Nephron (organoid): ENCODE measurements at regions not wholly inside any gene's neighbourhood (a gene's known extent, or its start where the extent isn't known, plus 50 kb on each side); places are given as distances from the start of the nearest gene placed in this dataset.

Source experiments
- H3K27ac Mint-ChIP-seq, 3 experiments: 2 replicates each; pipeline ENCODE4 v1.8.0; 2020; ENCODE audit warnings: mixed read lengths in 3 of 3, mild to moderate bottlenecking in 2 of 3, moderate library complexity in 1 of 3
- H3K27me3 Mint-ChIP-seq: 2 replicates; pipeline ENCODE4 v1.8.0; 2021; ENCODE audit warnings: low read depth, mild to moderate bottlenecking, moderate library complexity, mixed read lengths
- H3K36me3 Mint-ChIP-seq: 2 replicates; pipeline ENCODE4 v1.8.0; 2020; ENCODE audit warnings: low read depth, mixed read lengths
- H3K4me1 Mint-ChIP-seq: 2 replicates; pipeline ENCODE4 v1.8.0; 2020; ENCODE audit warnings: mixed read lengths
- H3K4me3 Mint-ChIP-seq, 3 experiments: 2 replicates each; pipeline ENCODE4 v1.8.0; 2020; ENCODE audit warnings: mild to moderate bottlenecking in 3 of 3, mixed read lengths in 3 of 3, moderate library complexity in 2 of 3
- H3K9me3 Mint-ChIP-seq: 2 replicates; pipeline ENCODE4 v1.8.0; 2020; ENCODE audit warnings: mixed read lengths
- TF ChIP-seq, protein P1 (sequence below), 3 experiments: fragments of 200-600 bp; sonication (generic); IDR thresholded peaks; one replicate each; pipeline ENCODE4 v1.5.0; 2021; ENCODE audit warnings: antibody characterized with exemption in 3 of 3; ENCODE audit not compliant: unreplicated experiment in 3 of 3

DNA sequence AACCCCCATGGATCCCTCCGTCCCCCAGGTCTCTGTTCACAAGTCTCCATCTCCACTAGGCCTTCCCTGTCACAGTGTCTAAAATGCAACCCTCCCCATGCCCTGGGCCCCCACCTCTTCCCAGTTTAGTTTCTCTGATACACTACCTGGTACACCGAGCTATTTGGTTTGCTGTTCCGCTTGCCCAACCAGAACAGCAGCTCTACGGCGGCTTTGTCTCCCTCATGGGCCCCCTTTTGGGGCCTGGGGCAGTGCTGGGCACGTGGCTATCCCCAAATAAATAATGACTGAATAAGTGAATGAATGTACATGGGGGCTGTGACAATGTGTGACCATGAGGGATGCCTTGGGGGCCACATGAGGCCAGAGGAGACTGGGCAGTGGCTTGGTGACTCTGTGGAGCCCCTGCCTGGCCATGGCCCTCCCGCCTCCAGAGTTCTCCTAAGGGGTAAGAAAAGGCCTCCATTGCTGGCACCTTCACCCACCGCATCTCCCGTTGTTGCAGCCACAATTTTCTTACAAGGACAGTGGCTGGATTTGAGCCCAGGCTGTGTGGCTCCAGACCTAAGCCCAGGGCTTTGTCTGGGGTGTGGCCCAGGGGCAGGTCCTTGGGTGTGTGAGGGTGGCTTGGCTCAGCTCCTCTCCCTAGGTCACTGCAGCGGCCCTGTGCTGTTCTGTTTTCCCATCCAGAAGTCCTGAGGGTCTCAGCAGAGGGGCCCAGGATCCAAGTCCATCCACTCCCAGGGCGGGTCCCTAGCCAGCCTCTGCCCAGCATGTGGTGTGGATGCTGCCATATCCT lies 408.5 kb upstream of the SULF2 start:
- H3K4me3 Mint-ChIP-seq: no peak overlapping the region
- peaks cover 62% of the 10 kb centered on the region for H3K4me1 Mint-ChIP-seq
- no peaks in the 10 kb centered on the region for H3K9me3 Mint-ChIP-seq
- TF ChIP-seq, protein P1, sequence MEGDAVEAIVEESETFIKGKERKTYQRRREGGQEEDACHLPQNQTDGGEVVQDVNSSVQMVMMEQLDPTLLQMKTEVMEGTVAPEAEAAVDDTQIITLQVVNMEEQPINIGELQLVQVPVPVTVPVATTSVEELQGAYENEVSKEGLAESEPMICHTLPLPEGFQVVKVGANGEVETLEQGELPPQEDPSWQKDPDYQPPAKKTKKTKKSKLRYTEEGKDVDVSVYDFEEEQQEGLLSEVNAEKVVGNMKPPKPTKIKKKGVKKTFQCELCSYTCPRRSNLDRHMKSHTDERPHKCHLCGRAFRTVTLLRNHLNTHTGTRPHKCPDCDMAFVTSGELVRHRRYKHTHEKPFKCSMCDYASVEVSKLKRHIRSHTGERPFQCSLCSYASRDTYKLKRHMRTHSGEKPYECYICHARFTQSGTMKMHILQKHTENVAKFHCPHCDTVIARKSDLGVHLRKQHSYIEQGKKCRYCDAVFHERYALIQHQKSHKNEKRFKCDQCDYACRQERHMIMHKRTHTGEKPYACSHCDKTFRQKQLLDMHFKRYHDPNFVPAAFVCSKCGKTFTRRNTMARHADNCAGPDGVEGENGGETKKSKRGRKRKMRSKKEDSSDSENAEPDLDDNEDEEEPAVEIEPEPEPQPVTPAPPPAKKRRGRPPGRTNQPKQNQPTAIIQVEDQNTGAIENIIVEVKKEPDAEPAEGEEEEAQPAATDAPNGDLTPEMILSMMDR (IDR thresholded peaks at IDR 0.05; ENCODE audit: unreplicated experiment in 3 of 3): no peak
- peak overlapping the region; percentile 59 to 81 (median 69) for H3K27ac Mint-ChIP-seq
- no peaks in the 10 kb centered on the region for H3K36me3 Mint-ChIP-seq
- H3K27me3 Mint-ChIP-seq: peaks cover 20% of the 10 kb centered on the region

DNA sequence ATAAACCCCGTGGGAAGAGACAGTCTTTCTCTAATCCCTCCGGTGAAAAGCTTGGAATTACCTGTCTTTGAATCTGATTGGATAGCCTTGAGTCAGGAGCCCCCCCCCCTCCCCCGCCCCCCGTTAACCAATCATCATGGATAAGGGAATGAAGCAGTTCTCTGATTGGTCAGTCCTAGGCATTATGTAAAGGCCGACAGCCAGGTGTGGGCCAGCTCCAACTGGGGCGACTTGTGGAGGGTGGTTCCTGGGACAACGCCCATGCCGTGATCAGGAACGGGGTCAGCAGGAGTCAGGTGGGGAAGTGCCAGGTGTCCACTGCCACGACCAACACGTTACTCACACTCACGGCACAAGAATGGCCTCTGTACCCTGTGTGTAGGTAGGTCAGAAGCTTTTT lies 406.8 kb upstream of the SULF2 start:
- Mint-ChIP-seq H3K27ac (peak overlapping the region in 2 of 3 experiments; percentile 31 to 63), H3K4me1 (peaks cover 55% of the 10 kb centered on the region), H3K4me3 (no peak overlapping the region), H3K36me3 (no peaks in the 10 kb centered on the region), H3K9me3 (peaks cover 3% of the 10 kb centered on the region), H3K27me3 (peaks cover 15% of the 10 kb centered on the region)
- TF ChIP-seq, protein P1 (IDR thresholded peaks at IDR 0.05; ENCODE audit: unreplicated experiment in 3 of 3): no peak

DNA sequence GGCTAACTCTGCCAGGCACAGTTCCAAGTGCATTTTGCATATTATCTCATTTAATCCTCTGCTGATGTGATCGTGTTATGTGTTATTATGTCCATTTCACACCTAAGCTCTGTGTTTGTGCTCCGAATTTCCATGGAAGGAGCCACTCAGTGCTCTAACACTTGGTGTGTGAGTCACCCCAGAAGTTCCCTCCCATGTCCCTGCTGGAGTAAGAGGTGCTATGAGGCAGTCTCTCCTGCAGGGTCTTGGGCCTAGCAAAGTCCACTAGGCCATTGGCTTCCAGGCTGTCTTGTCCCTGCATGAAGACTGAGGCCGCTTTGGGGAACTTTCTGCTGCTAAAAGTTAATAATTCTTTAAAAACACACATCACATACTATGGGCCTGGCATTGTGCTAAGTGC lies 405.9 kb upstream of the SULF2 start:
- TF ChIP-seq, protein P1 (IDR thresholded peaks at IDR 0.05; ENCODE audit: unreplicated experiment in 3 of 3): no peak
- Mint-ChIP-seq H3K27ac (peak overlapping the region; percentile 55 to 88 (median 62)), H3K4me1 (peaks cover 55% of the 10 kb centered on the region)

DNA sequence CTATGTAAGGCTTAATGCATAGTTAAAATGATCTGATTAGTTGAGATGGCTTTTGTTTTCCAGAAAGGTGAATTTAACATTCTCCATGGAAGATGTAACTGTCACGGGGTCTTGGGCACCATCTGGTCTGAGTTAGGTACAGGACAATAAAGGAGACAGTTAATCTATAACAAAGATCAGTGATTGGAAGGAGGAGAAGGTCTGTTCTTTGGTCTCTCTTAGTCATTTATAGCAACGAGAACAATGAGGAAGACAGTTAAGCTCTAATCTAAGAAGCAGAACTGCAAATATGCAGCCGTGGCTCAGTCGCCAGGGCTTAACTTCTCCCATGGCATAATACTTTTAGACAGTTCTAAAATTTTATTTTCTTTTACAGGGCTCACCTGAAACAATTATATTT lies 405.5 kb upstream of the SULF2 start:
- Mint-ChIP-seq H3K4me3 (no peak overlapping the region), H3K36me3 (no peaks in the 10 kb centered on the region), H3K9me3 (peaks cover 4% of the 10 kb centered on the region), H3K27me3 (peaks cover 7% of the 10 kb centered on the region), H3K4me1 (peaks cover 55% of the 10 kb centered on the region), H3K27ac (peak overlapping the region; percentile 55 to 88 (median 62))
- TF ChIP-seq, protein P1 (IDR thresholded peaks at IDR 0.05; ENCODE audit: unreplicated experiment in 3 of 3): no peak

More for the DNA sequence above, 405.9 kb upstream of the SULF2 start:
- Mint-ChIP-seq H3K36me3 (no peaks in the 10 kb centered on the region), H3K4me3 (no peak overlapping the region), H3K27me3 (peaks cover 11% of the 10 kb centered on the region), H3K9me3 (peaks cover 4% of the 10 kb centered on the region)

DNA sequence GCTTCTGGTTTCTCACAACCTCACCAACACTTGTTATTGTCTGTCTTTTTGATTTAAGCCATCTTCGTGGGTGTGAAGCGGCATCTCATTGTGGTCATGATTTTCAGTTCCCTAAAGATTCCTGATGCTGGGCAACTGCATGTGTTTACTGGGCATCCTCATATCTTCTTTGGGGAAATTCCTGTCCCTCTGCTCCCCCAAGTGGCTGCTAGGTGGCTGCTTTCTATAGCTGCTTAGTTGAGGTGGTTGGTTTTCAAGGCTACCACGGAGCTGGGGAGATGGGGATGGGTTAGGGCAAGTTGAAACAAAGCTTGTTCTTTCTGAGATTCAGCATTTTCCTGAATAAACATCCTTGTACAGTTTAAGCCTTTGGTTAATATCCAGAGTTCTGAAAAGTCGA lies 403.9 kb upstream of the SULF2 start:
- peak overlapping the region; percentile 38 to 76 (median 43) for H3K27ac Mint-ChIP-seq
- H3K9me3 Mint-ChIP-seq: peaks cover 4% of the 10 kb centered on the region
- no peaks in the 10 kb centered on the region for H3K36me3 Mint-ChIP-seq
- H3K27me3 Mint-ChIP-seq: peaks cover 4% of the 10 kb centered on the region
- no peak overlapping the region for H3K4me3 Mint-ChIP-seq
- TF ChIP-seq, protein P1 (IDR thresholded peaks at IDR 0.05; ENCODE audit: unreplicated experiment in 3 of 3): peak in 2 of 3 experiments; percentile 8 to 20
- H3K4me1 Mint-ChIP-seq: peaks cover 49% of the 10 kb centered on the region

DNA sequence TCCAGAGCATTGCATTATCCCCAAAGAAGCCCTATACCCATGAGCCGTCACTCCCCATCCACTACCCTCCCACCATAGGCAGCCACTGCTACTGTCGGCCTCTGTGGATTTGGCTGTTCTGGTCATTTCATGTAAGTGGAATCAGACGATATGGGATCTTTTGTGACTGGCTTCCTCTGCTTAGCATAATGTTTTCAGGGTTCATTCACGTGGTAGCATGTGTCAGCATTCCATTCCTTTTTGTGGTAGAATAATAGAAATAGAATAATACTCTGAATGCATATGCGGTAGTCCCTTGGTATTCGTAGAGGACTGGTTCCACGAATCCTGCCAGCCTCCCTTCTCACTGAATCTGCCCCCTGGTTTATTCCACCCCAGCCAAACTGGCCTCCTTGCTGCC lies 402.6 kb upstream of the SULF2 start:
- peaks cover 4% of the 10 kb centered on the region for H3K9me3 Mint-ChIP-seq
- H3K36me3 Mint-ChIP-seq: no peaks in the 10 kb centered on the region
- H3K4me1 Mint-ChIP-seq: peaks cover 53% of the 10 kb centered on the region
- H3K4me3 Mint-ChIP-seq: peak overlapping the region in 1 of 3 experiments; percentile 27
- H3K27ac Mint-ChIP-seq: no peak overlapping the region
- peaks cover 9% of the 10 kb centered on the region for H3K27me3 Mint-ChIP-seq
- TF ChIP-seq, protein P1 (IDR thresholded peaks at IDR 0.05; ENCODE audit: unreplicated experiment in 3 of 3): no peak
